ENCODE measurements at regions not wholly inside any gene's neighbourhood (a gene's known extent, or its start where the extent isn't known, plus 50 kb on each side); places are given as distances from the start of the nearest gene placed in this dataset.

- no peak overlapping the region for H3K4me3 ChIP-seq (ENCODE audit: low read depth, low read length, poor library complexity, severe bottlenecking)
- H3K4me2 ChIP-seq (ENCODE audit: low read length): no peak overlapping the region
These were observed 62.0 kb upstream of the FST start for GRCh38 chr5:53418409-53418808.

GRCh38 chr5:53418826-53419658 is 61.4 kb upstream of the FST start:
- Histone ChIP-seq H3K9me2 (ENCODE audit: low read depth, low read length) (no peaks in the 10 kb centered on the region), H3K27ac (ENCODE audit: low read depth, low read length, poor library complexity, severe bottlenecking) (no peak overlapping the region), H3K36me3 (ENCODE audit: insufficient read depth, low read length) (no peaks in the 10 kb centered on the region), H3F3A (ENCODE audit: insufficient read depth, low read length) (no peaks in the 10 kb centered on the region), H4K20me1 (ENCODE audit: insufficient read depth, low read length) (no peaks in the 10 kb centered on the region), H3K27me3 (ENCODE audit: insufficient read depth, low read length) (no peaks in the 10 kb centered on the region), H2AFZ (ENCODE audit: low read length) (no peak overlapping the region), H3K4me1 (ENCODE audit: insufficient read depth, low read length, severe bottlenecking) (no peaks in the 10 kb centered on the region), H3K79me2 (ENCODE audit: insufficient read depth, low read length) (no peaks in the 10 kb centered on the region), H3K9me3 (ENCODE audit: low read length) (no peaks in the 10 kb centered on the region), H3K9ac (ENCODE audit: low read length) (no peak overlapping the region), H3K4me2 (ENCODE audit: low read length) (no peak overlapping the region), H3K4me3 (ENCODE audit: low read depth, low read length, poor library complexity, severe bottlenecking) (no peak overlapping the region)
- TF ChIP-seq EZH2 (IDR thresholded peaks at IDR 0.05; ENCODE audit: borderline replicate concordance, low read length): no peak
- TF ChIP-seq, protein P1, sequence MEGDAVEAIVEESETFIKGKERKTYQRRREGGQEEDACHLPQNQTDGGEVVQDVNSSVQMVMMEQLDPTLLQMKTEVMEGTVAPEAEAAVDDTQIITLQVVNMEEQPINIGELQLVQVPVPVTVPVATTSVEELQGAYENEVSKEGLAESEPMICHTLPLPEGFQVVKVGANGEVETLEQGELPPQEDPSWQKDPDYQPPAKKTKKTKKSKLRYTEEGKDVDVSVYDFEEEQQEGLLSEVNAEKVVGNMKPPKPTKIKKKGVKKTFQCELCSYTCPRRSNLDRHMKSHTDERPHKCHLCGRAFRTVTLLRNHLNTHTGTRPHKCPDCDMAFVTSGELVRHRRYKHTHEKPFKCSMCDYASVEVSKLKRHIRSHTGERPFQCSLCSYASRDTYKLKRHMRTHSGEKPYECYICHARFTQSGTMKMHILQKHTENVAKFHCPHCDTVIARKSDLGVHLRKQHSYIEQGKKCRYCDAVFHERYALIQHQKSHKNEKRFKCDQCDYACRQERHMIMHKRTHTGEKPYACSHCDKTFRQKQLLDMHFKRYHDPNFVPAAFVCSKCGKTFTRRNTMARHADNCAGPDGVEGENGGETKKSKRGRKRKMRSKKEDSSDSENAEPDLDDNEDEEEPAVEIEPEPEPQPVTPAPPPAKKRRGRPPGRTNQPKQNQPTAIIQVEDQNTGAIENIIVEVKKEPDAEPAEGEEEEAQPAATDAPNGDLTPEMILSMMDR (IDR thresholded peaks at IDR 0.05; ENCODE audit: low read length): no peak

More at GRCh38 chr5:53418409-53418808, 62.0 kb upstream of the FST start:
- no peak overlapping the region for H3K27ac ChIP-seq (ENCODE audit: low read depth, low read length, poor library complexity, severe bottlenecking)
- no peaks in the 10 kb centered on the region for H3K4me1 ChIP-seq (ENCODE audit: insufficient read depth, low read length, severe bottlenecking)
- H3K9me3 ChIP-seq (ENCODE audit: low read length): no peaks in the 10 kb centered on the region
- no peaks in the 10 kb centered on the region for H3F3A ChIP-seq (ENCODE audit: insufficient read depth, low read length)
- H3K36me3 ChIP-seq (ENCODE audit: insufficient read depth, low read length): no peaks in the 10 kb centered on the region
- no peaks in the 10 kb centered on the region for H4K20me1 ChIP-seq (ENCODE audit: insufficient read depth, low read length)
- no peaks in the 10 kb centered on the region for H3K27me3 ChIP-seq (ENCODE audit: insufficient read depth, low read length)
- H3K9ac ChIP-seq (ENCODE audit: low read length): no peak overlapping the region
- H3K79me2 ChIP-seq (ENCODE audit: insufficient read depth, low read length): no peaks in the 10 kb centered on the region
- H2AFZ ChIP-seq (ENCODE audit: low read length): no peak overlapping the region
- TF ChIP-seq, protein P1 (IDR thresholded peaks at IDR 0.05; ENCODE audit: low read length): no peak
- TF ChIP-seq EZH2 (IDR thresholded peaks at IDR 0.05; ENCODE audit: borderline replicate concordance, low read length): no peak
- H3K9me2 ChIP-seq (ENCODE audit: low read depth, low read length): no peaks in the 10 kb centered on the region

DNA sequence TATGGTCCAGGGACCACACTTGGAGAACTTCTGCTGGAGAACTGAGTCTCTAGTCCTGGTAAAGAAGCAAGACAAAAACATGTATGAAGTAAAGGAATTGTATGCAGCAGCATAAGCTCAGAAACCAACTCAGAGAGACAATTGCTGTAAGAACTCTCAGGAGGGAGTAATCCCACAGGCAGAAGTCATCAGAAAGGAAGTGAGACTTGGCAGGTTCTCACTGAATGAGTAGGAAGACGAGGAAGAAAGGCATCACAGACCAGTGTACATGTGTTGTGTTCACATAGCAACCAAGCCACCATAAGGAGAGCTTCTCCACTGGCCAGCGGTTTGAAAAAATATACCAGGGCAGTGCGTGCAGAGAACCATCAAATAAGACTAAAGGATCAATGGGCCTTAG is 57.9 kb upstream of the FST start:
- H3K4me1 ChIP-seq (ENCODE audit: insufficient read depth, low read length, severe bottlenecking): no peaks in the 10 kb centered on the region
- H3F3A ChIP-seq (ENCODE audit: insufficient read depth, low read length): no peaks in the 10 kb centered on the region
- no peak overlapping the region for H2AFZ ChIP-seq (ENCODE audit: low read length)
- no peaks in the 10 kb centered on the region for H3K79me2 ChIP-seq (ENCODE audit: insufficient read depth, low read length)
- TF ChIP-seq, protein P1 (IDR thresholded peaks at IDR 0.05; ENCODE audit: low read length): no peak
- H3K27me3 ChIP-seq (ENCODE audit: insufficient read depth, low read length): no peaks in the 10 kb centered on the region
- H3K9me3 ChIP-seq (ENCODE audit: low read length): no peaks in the 10 kb centered on the region
- H3K9me2 ChIP-seq (ENCODE audit: low read depth, low read length): no peaks in the 10 kb centered on the region
- no peaks in the 10 kb centered on the region for H3K36me3 ChIP-seq (ENCODE audit: insufficient read depth, low read length)
- no peak overlapping the region for H3K9ac ChIP-seq (ENCODE audit: low read length)
- H3K4me3 ChIP-seq (ENCODE audit: low read depth, low read length, poor library complexity, severe bottlenecking): no peak overlapping the region
- no peak overlapping the region for H3K27ac ChIP-seq (ENCODE audit: low read depth, low read length, poor library complexity, severe bottlenecking)
- H3K4me2 ChIP-seq (ENCODE audit: low read length): no peak overlapping the region
- H4K20me1 ChIP-seq (ENCODE audit: insufficient read depth, low read length): no peaks in the 10 kb centered on the region
